ENCODE measurements at regions not wholly inside any gene's neighbourhood (a gene's known extent, or its start where the extent isn't known, plus 50 kb on each side); places are given as distances from the start of the nearest gene placed in this dataset.

GRCh38 chr7:12094365-12094921 is 116.7 kb upstream of the TMEM106B start:
- DNase-seq (ENCODE audit: low read depth): no peak
- H3K4me3 ChIP-seq (ENCODE audit: low read depth, low read length): no peak overlapping the region
- no peak for TF ChIP-seq CTCF (conservative IDR thresholded peaks at IDR 0.05; ENCODE audit: low read depth, low read length)

- DNase-seq (ENCODE audit: low read depth): peak; percentile 44
- TF ChIP-seq CTCF (conservative IDR thresholded peaks at IDR 0.05; ENCODE audit: low read depth, low read length): no peak
- no peak overlapping the region for H3K4me3 ChIP-seq (ENCODE audit: low read depth, low read length)
These were observed 109.0 kb upstream of the TMEM106B start for GRCh38 chr7:12102126-12102525.

- no peak overlapping the region for H3K4me3 ChIP-seq (ENCODE audit: low read depth, low read length)
- TF ChIP-seq CTCF (conservative IDR thresholded peaks at IDR 0.05; ENCODE audit: low read depth, low read length): no peak
- DNase-seq (ENCODE audit: low read depth): no peak
These were observed 108.6 kb upstream of the TMEM106B start for GRCh38 chr7:12102527-12102926.

GRCh38 chr7:12103948-12104347 is 107.1 kb upstream of the TMEM106B start:
- DNase-seq (ENCODE audit: low read depth): no peak
- H3K4me3 ChIP-seq (ENCODE audit: low read depth, low read length): no peak overlapping the region
- no peak for TF ChIP-seq CTCF (conservative IDR thresholded peaks at IDR 0.05; ENCODE audit: low read depth, low read length)

GRCh38 chr7:12107381-12107780 is 103.7 kb upstream of the TMEM106B start:
- H3K4me3 ChIP-seq (ENCODE audit: low read depth, low read length): no peak overlapping the region
- no peak for TF ChIP-seq CTCF (conservative IDR thresholded peaks at IDR 0.05; ENCODE audit: low read depth, low read length)
- no peak for DNase-seq (ENCODE audit: low read depth)

- DNase-seq (ENCODE audit: low read depth): no peak
- H3K4me3 ChIP-seq (ENCODE audit: low read depth, low read length): no peak overlapping the region
- no peak for TF ChIP-seq CTCF (conservative IDR thresholded peaks at IDR 0.05; ENCODE audit: low read depth, low read length)
These were observed 103.2 kb upstream of the TMEM106B start for GRCh38 chr7:12107841-12108254.

- H3K4me3 ChIP-seq (ENCODE audit: low read depth, low read length): no peak overlapping the region
- DNase-seq (ENCODE audit: low read depth): no peak
- TF ChIP-seq CTCF (conservative IDR thresholded peaks at IDR 0.05; ENCODE audit: low read depth, low read length): no peak
These were observed 100.7 kb upstream of the TMEM106B start for GRCh38 chr7:12110425-12110824.

All from epithelial cell of proximal tubule (primary cell).